ENCODE measurements at regions not wholly inside any gene's neighbourhood (a gene's known extent, or its start where the extent isn't known, plus 50 kb on each side); places are given as distances from the start of the nearest gene placed in this dataset.

- no peak overlapping the region for H3K4me2 ChIP-seq
- H3K36me3 ChIP-seq: no peaks in the 10 kb centered on the region
- H3K9ac ChIP-seq: no peak overlapping the region
- H4K20me1 ChIP-seq: no peaks in the 10 kb centered on the region
- no peaks in the 10 kb centered on the region for H3K4me1 ChIP-seq
- no peaks in the 10 kb centered on the region for H3K9me3 ChIP-seq
- no peak overlapping the region for H3K27ac ChIP-seq
- no peaks in the 10 kb centered on the region for H3K27me3 ChIP-seq
- TF ChIP-seq Cebpa-rat (IDR thresholded peaks at IDR 0.05): no peak
- H3K4me3 ChIP-seq: no peak overlapping the region
These were observed 193.6 kb upstream of the PIK3C3 start for GRCh38 chr18:41761333-41762018.

GRCh38 chr18:41758534-41758933 is 196.5 kb upstream of the PIK3C3 start:
- Histone ChIP-seq H3K4me2 (no peak overlapping the region), H3K27me3 (no peaks in the 10 kb centered on the region), H3K27ac (no peak overlapping the region), H3K9ac (no peak overlapping the region), H4K20me1 (no peaks in the 10 kb centered on the region), H3K36me3 (no peaks in the 10 kb centered on the region), H3K4me1 (no peaks in the 10 kb centered on the region), H3K4me3 (no peak overlapping the region), H3K9me3 (no peaks in the 10 kb centered on the region)
- no peak for TF ChIP-seq Cebpa-rat (IDR thresholded peaks at IDR 0.05)

GRCh38 chr18:41756141-41756540 is 198.9 kb upstream of the PIK3C3 start:
- no peak for TF ChIP-seq Cebpa-rat (IDR thresholded peaks at IDR 0.05)
- Histone ChIP-seq H3K4me1 (no peaks in the 10 kb centered on the region), H3K4me2 (no peak overlapping the region), H4K20me1 (no peaks in the 10 kb centered on the region), H3K9ac (no peak overlapping the region), H3K9me3 (no peaks in the 10 kb centered on the region), H3K4me3 (no peak overlapping the region), H3K27ac (no peak overlapping the region), H3K36me3 (no peaks in the 10 kb centered on the region), H3K27me3 (no peaks in the 10 kb centered on the region)

GRCh38 chr18:41754332-41754731 is 200.7 kb upstream of the PIK3C3 start:
- Histone ChIP-seq H4K20me1 (no peaks in the 10 kb centered on the region), H3K4me3 (no peak overlapping the region), H3K36me3 (no peaks in the 10 kb centered on the region), H3K4me1 (no peaks in the 10 kb centered on the region), H3K4me2 (no peak overlapping the region), H3K9ac (no peak overlapping the region), H3K27ac (no peak overlapping the region), H3K9me3 (no peaks in the 10 kb centered on the region), H3K27me3 (no peaks in the 10 kb centered on the region)
- TF ChIP-seq Cebpa-rat (IDR thresholded peaks at IDR 0.05): no peak

DNA sequence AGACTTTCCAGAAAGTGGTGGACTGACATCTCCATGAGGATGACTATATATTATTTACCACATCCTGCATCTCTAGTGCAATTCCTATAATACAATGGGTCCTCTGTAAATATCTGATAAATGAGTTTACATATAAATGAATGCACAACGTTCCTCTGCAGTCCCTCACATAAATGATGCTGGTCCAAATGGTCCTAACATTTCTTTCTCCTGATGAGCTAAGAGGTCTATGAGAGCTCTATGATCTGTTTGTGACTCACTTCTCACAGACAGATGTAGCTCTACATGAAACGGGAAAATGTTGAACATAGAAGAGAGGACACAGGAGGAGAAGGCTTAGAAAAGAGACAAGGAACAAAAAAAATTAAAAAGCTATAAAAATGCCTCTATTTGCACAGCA is 201.2 kb upstream of the PIK3C3 start:
- Histone ChIP-seq H3K9me3 (no peaks in the 10 kb centered on the region), H3K27ac (no peak overlapping the region), H3K4me1 (no peaks in the 10 kb centered on the region), H4K20me1 (no peaks in the 10 kb centered on the region), H3K9ac (no peak overlapping the region), H3K4me3 (no peak overlapping the region), H3K36me3 (no peaks in the 10 kb centered on the region), H3K27me3 (no peaks in the 10 kb centered on the region), H3K4me2 (no peak overlapping the region)
- no peak for TF ChIP-seq Cebpa-rat (IDR thresholded peaks at IDR 0.05)

GRCh38 chr18:41752826-41753225 is 202.2 kb upstream of the PIK3C3 start:
- no peak overlapping the region for H3K4me2 ChIP-seq
- H3K4me3 ChIP-seq: no peak overlapping the region
- H3K27me3 ChIP-seq: no peaks in the 10 kb centered on the region
- no peaks in the 10 kb centered on the region for H4K20me1 ChIP-seq
- no peak for TF ChIP-seq Cebpa-rat (IDR thresholded peaks at IDR 0.05)
- no peaks in the 10 kb centered on the region for H3K36me3 ChIP-seq
- no peaks in the 10 kb centered on the region for H3K4me1 ChIP-seq
- H3K9ac ChIP-seq: no peak overlapping the region
- no peak overlapping the region for H3K27ac ChIP-seq
- no peaks in the 10 kb centered on the region for H3K9me3 ChIP-seq

GRCh38 chr18:41751652-41752051 is 203.4 kb upstream of the PIK3C3 start:
- no peak overlapping the region for H3K9ac ChIP-seq
- no peak overlapping the region for H3K27ac ChIP-seq
- H3K36me3 ChIP-seq: no peaks in the 10 kb centered on the region
- no peak overlapping the region for H3K4me3 ChIP-seq
- no peak overlapping the region for H3K4me2 ChIP-seq
- no peaks in the 10 kb centered on the region for H3K4me1 ChIP-seq
- no peaks in the 10 kb centered on the region for H3K27me3 ChIP-seq
- H4K20me1 ChIP-seq: no peaks in the 10 kb centered on the region
- no peak for TF ChIP-seq Cebpa-rat (IDR thresholded peaks at IDR 0.05)
- H3K9me3 ChIP-seq: no peaks in the 10 kb centered on the region

- no peak for TF ChIP-seq Cebpa-rat (IDR thresholded peaks at IDR 0.05)
- no peak overlapping the region for H3K27ac ChIP-seq
- no peaks in the 10 kb centered on the region for H3K9me3 ChIP-seq
- H3K9ac ChIP-seq: no peak overlapping the region
- no peaks in the 10 kb centered on the region for H3K4me1 ChIP-seq
- H3K27me3 ChIP-seq: no peaks in the 10 kb centered on the region
- no peak overlapping the region for H3K4me3 ChIP-seq
- H4K20me1 ChIP-seq: no peaks in the 10 kb centered on the region
- no peaks in the 10 kb centered on the region for H3K36me3 ChIP-seq
- H3K4me2 ChIP-seq: no peak overlapping the region
These were observed 203.9 kb upstream of the PIK3C3 start for GRCh38 chr18:41751161-41751560.

GRCh38 chr18:41747723-41748242 is 207.3 kb upstream of the PIK3C3 start:
- Histone ChIP-seq H3K27me3 (no peaks in the 10 kb centered on the region), H4K20me1 (no peaks in the 10 kb centered on the region), H3K4me2 (no peak overlapping the region), H3K9me3 (no peaks in the 10 kb centered on the region), H3K9ac (no peak overlapping the region), H3K36me3 (no peaks in the 10 kb centered on the region), H3K4me1 (no peaks in the 10 kb centered on the region), H3K4me3 (no peak overlapping the region), H3K27ac (no peak overlapping the region)
- no peak for TF ChIP-seq Cebpa-rat (IDR thresholded peaks at IDR 0.05)

DNA sequence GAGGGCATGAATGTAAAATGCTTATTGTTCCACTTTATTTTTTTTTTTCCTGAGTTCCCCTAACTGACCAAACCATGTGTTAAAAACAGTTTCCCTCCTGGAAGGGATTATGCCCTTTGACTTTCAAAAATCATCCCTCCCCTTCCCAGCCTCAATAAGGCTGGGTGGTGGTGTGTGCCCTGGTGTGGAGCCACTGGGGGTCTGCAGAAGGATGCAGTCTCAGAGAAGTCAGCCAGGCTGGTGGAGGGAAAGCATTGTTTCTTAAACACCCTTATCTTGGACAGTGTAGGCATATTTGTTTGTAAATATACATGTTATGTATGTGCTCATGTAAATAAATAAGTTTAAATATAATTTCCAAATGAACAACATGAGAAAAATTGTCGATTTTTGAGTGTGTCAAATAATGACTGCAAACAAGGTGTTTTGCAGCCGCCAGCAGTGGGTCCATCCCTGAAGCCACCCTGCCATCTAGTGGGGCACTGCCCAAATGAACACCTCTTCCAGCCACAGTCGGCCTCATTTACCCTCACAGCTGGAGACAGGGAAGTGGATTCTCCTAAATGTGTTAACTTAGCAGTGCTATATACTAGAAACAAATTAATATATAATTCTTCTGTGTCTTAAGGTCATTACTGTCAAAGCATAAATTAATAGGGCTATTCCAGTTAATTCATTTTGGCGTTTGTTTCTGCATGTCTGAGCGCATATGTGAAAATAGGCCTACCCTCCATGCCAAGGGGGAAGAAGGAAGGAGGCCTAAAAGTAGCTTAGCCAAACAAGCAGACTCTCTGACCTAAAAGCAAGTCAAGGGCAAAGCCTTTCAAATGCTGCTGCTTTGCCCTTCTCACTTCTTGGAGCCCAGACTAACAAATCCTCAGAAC is 209.6 kb upstream of the PIK3C3 start:
- Histone ChIP-seq H3K9ac (no peak overlapping the region), H3K27me3 (no peaks in the 10 kb centered on the region), H3K36me3 (no peaks in the 10 kb centered on the region), H3K4me2 (no peak overlapping the region), H3K27ac (no peak overlapping the region), H4K20me1 (no peaks in the 10 kb centered on the region), H3K4me1 (no peaks in the 10 kb centered on the region), H3K4me3 (no peak overlapping the region), H3K9me3 (no peaks in the 10 kb centered on the region)
- no peak for TF ChIP-seq Cebpa-rat (IDR thresholded peaks at IDR 0.05)
